NCI-H2107 (cell line): ENCODE measurements at regions not wholly inside any gene's neighbourhood (a gene's known extent, or its start where the extent isn't known, plus 50 kb on each side); places are given as distances from the start of the nearest gene placed in this dataset.
"Not testable (repeated sequence)": the region's sequence is repeated elsewhere in the genome, so short reads cannot be mapped to it uniquely, and the experiment has no call there.

ENCODE experiments used
- DNase-seq: peaks from one replicate; lab custom pipeline; 2025; lab: John Stamatoyannopoulos, UW

GRCh38 chr7:67475293-67475692, 478.7 kb downstream of the TYW1 start:
- no peak for DNase-seq

- no peak for DNase-seq
Observed at GRCh38 chr7:67478066-67478465, 481.4 kb downstream of the TYW1 start.

GRCh38 chr7:67484244-67484751, 487.7 kb downstream of the TYW1 start:
- peak; percentile 33 for DNase-seq

- DNase-seq: no peak
Observed at GRCh38 chr7:67486401-67486800, 489.8 kb downstream of the TYW1 start.

GRCh38 chr7:67487316-67487715, 490.7 kb downstream of the TYW1 start:
- no peak for DNase-seq

GRCh38 chr7:67489881-67490280, 493.2 kb downstream of the TYW1 start:
- DNase-seq: no peak

GRCh38 chr7:67493366-67493765, 496.7 kb downstream of the TYW1 start:
- DNase-seq: no peak

GRCh38 chr7:67496589-67496988, 500.0 kb downstream of the TYW1 start:
- no peak for DNase-seq

- DNase-seq: not testable (repeated sequence)
Observed at GRCh38 chr7:67497914-67498313, 501.3 kb downstream of the TYW1 start.

GRCh38 chr7:67502929-67503328, 506.3 kb downstream of the TYW1 start:
- no peak for DNase-seq

GRCh38 chr7:67505449-67505848, 508.8 kb downstream of the TYW1 start:
- no peak for DNase-seq

- no peak for DNase-seq
Observed at GRCh38 chr7:67512481-67512880, 515.8 kb downstream of the TYW1 start.

GRCh38 chr7:67518580-67518979, 521.9 kb downstream of the TYW1 start:
- no peak for DNase-seq

- no peak for DNase-seq
Observed at GRCh38 chr7:67519171-67519570, 522.5 kb downstream of the TYW1 start.

- no peak for DNase-seq
Observed at GRCh38 chr7:67522504-67522903, 525.9 kb downstream of the TYW1 start.

- no peak for DNase-seq
Observed at GRCh38 chr7:67523713-67524112, 527.1 kb downstream of the TYW1 start.

GRCh38 chr7:67525588-67525987, 529.0 kb downstream of the TYW1 start:
- no peak for DNase-seq

GRCh38 chr7:67535241-67535989, 538.8 kb downstream of the TYW1 start:
- no peak for DNase-seq

GRCh38 chr7:67542916-67543315, 546.3 kb downstream of the TYW1 start:
- no peak for DNase-seq

GRCh38 chr7:67547183-67547907, 550.7 kb downstream of the TYW1 start:
- no peak for DNase-seq

GRCh38 chr7:67549126-67549525, 552.5 kb downstream of the TYW1 start:
- DNase-seq: no peak

GRCh38 chr7:67550801-67551436, 554.3 kb downstream of the TYW1 start:
- DNase-seq: peak; percentile 23

- no peak for DNase-seq
Observed at GRCh38 chr7:67552738-67553137, 556.1 kb downstream of the TYW1 start.
